ENCODE measurements at regions not wholly inside any gene's neighbourhood (a gene's known extent, or its start where the extent isn't known, plus 50 kb on each side); places are given as distances from the start of the nearest gene placed in this dataset.
"Not testable (repeated sequence)": the region's sequence is repeated elsewhere in the genome, so short reads cannot be mapped to it uniquely, and the experiment has no call there.

GRCh38 chr15:75792236-75792635, 51.0 kb upstream of the UBE2Q2 start:
- DNase-seq; intact Hi-C loops (cut with DNase I); H3K27ac ChIP-seq; H3K4me3 ChIP-seq; H3K27me3 ChIP-seq; H3K4me1 ChIP-seq; H3K36me3 ChIP-seq; ATAC-seq; H3K9me3 ChIP-seq: not testable (repeated sequence)

- ATAC-seq (no peak), DNase-seq (no peak)
- Histone ChIP-seq H3K27ac (no peak overlapping the region), H3K36me3 (no peaks in the 10 kb centered on the region), H3K4me3 (no peak overlapping the region), H3K4me1 (no peaks in the 10 kb centered on the region), H3K27me3 (peaks cover 9 to 12% of the 10 kb centered on the region in 2 donors), H3K9me3 (no peaks in the 10 kb centered on the region)
- TF ChIP-seq CTCF (IDR thresholded peaks at IDR 0.05): no peak
- intact Hi-C loops (cut with DNase I): no loop called here
Measured at GRCh38 chr15:75791337-75791713, 51.9 kb upstream of the UBE2Q2 start.

GRCh38 chr15:75790631-75791336, 52.5 kb upstream of the UBE2Q2 start:
- Histone ChIP-seq H3K9me3 (no peaks in the 10 kb centered on the region), H3K4me1 (no peaks in the 10 kb centered on the region), H3K27ac (no peak overlapping the region), H3K4me3 (no peak overlapping the region), H3K36me3 (no peaks in the 10 kb centered on the region), H3K27me3 (peaks cover 9 to 17% of the 10 kb centered on the region in 2 donors)
- DNase-seq (no peak), ATAC-seq (no peak)
- intact Hi-C loops (cut with DNase I): no loop called here
- no peak for TF ChIP-seq CTCF (IDR thresholded peaks at IDR 0.05)

- H3K4me3 ChIP-seq: no peak overlapping the region
- intact Hi-C loops (cut with DNase I): no loop called here
- H3K36me3 ChIP-seq: no peaks in the 10 kb centered on the region
- no peak overlapping the region for H3K27ac ChIP-seq
- DNase-seq (no peak), ATAC-seq (no peak)
- H3K4me1 ChIP-seq: no peaks in the 10 kb centered on the region
- H3K27me3 ChIP-seq: peaks cover 9 to 17% of the 10 kb centered on the region in 2 donors
- no peaks in the 10 kb centered on the region for H3K9me3 ChIP-seq
- TF ChIP-seq CTCF (IDR thresholded peaks at IDR 0.05): no peak
Measured at GRCh38 chr15:75786575-75786947, 56.7 kb upstream of the UBE2Q2 start.

GRCh38 chr15:75785771-75786574, 57.3 kb upstream of the UBE2Q2 start:
- ATAC-seq: no peak
- peaks cover 9 to 12% of the 10 kb centered on the region in 2 donors for H3K27me3 ChIP-seq
- no peak for TF ChIP-seq CTCF (IDR thresholded peaks at IDR 0.05)
- H3K9me3 ChIP-seq: no peaks in the 10 kb centered on the region
- H3K4me3 ChIP-seq: no peak overlapping the region
- H3K4me1 ChIP-seq: no peaks in the 10 kb centered on the region
- H3K36me3 ChIP-seq: no peaks in the 10 kb centered on the region
- peak in 1 of 4 donors; percentile 28 for DNase-seq
- H3K27ac ChIP-seq: no peak overlapping the region
- intact Hi-C loops (cut with DNase I): no loop called here

- H3K4me1 ChIP-seq; H3K9me3 ChIP-seq; H3K27ac ChIP-seq; DNase-seq; ATAC-seq; H3K4me3 ChIP-seq; H3K36me3 ChIP-seq; intact Hi-C loops (cut with DNase I): not testable (repeated sequence)
- peaks cover 9 to 12% of the 10 kb centered on the region in 2 donors for H3K27me3 ChIP-seq
Measured at GRCh38 chr15:75784511-75785480, 58.5 kb upstream of the UBE2Q2 start.

GRCh38 chr15:75783566-75783965, 59.7 kb upstream of the UBE2Q2 start:
- ATAC-seq; intact Hi-C loops (cut with DNase I); H3K4me3 ChIP-seq; H3K9me3 ChIP-seq; H3K27ac ChIP-seq; H3K36me3 ChIP-seq; DNase-seq; H3K4me1 ChIP-seq: not testable (repeated sequence)
- peaks cover 4 to 12% of the 10 kb centered on the region in 2 donors for H3K27me3 ChIP-seq
